Endodermal cell (in vitro differentiated cells): ENCODE measurements at regions not wholly inside any gene's neighbourhood (a gene's known extent, or its start where the extent isn't known, plus 50 kb on each side); places are given as distances from the start of the nearest gene placed in this dataset.
"Not testable (repeated sequence)": the region's sequence is repeated elsewhere in the genome, so short reads cannot be mapped to it uniquely, and the experiment has no call there.

Experiments
- DNase-seq: peaks from one replicate; pipeline ENCODE4 v3.0.0-alpha.2; 2017
- H3K27ac ChIP-seq: 2 replicates; pipeline ENCODE4 v1.5.1; 2013; ENCODE audit warnings: mild to moderate bottlenecking, low read depth, low read length, moderate library complexity
- H3K27me3 ChIP-seq: 2 replicates; pipeline ENCODE4 v1.6.1; 2013; ENCODE audit warnings: mild to moderate bottlenecking, low read length, moderate library complexity; ENCODE audit not compliant: insufficient read depth, control insufficient read depth, poor library complexity, severe bottlenecking
- H3K36me3 ChIP-seq: 2 replicates; pipeline ENCODE4 v1.7.0; 2013; ENCODE audit warnings: mild to moderate bottlenecking, low read length, moderate library complexity; ENCODE audit not compliant: control insufficient read depth, insufficient read depth
- H3K4me1 ChIP-seq: one replicate; pipeline ENCODE4 v1.7.0; 2013; ENCODE audit warnings: low read length; ENCODE audit not compliant: control insufficient read depth, insufficient read depth
- H3K4me3 ChIP-seq: 2 replicates; pipeline ENCODE4 v1.5.1; 2013; ENCODE audit warnings: mild to moderate bottlenecking, low read length, moderate library complexity
- H3K9ac ChIP-seq: 2 replicates; pipeline ENCODE4 v1.6.1; 2013; ENCODE audit warnings: mild to moderate bottlenecking, low read length, moderate library complexity; ENCODE audit not compliant: poor library complexity, severe bottlenecking; ENCODE audit errors: extremely low read depth
- H3K9me3 ChIP-seq: 2 replicates; pipeline ENCODE4 v1.6.1; 2013; ENCODE audit warnings: mild to moderate bottlenecking, low read length, moderate library complexity; ENCODE audit not compliant: control insufficient read depth
- H3K27ac Mint-ChIP-seq: 2 replicates; pipeline ENCODE4 v1.8.0; 2020; ENCODE audit warnings: mixed read lengths
- H3K27me3 Mint-ChIP-seq: 2 replicates; pipeline ENCODE4 v1.8.0; 2021; ENCODE audit warnings: mild to moderate bottlenecking, mixed read lengths; ENCODE audit not compliant: insufficient read depth
- H3K36me3 Mint-ChIP-seq: 2 replicates; pipeline ENCODE4 v1.8.0; 2020; ENCODE audit warnings: low read depth, mixed read lengths
- H3K4me1 Mint-ChIP-seq: 2 replicates; pipeline ENCODE4 v1.8.0; 2020; ENCODE audit warnings: mixed read lengths
- H3K4me3 Mint-ChIP-seq: 2 replicates; pipeline ENCODE4 v1.8.0; 2020; ENCODE audit warnings: mild to moderate bottlenecking, moderate library complexity, mixed read lengths
- H3K9me3 Mint-ChIP-seq: 2 replicates; pipeline ENCODE4 v1.8.0; 2020; ENCODE audit warnings: mild to moderate bottlenecking, mixed read lengths
- WGBS, 2 experiments: methylation state at CpG; one replicate each; pipeline versions ENCODE4 v1.1.5 to v1.1.7; 2013; ENCODE audit warnings: missing lambda C conversion rate in 2 of 2, mixed read lengths in 1 of 2; ENCODE audit not compliant: insufficient coverage in 1 of 2, insufficient read length in 1 of 2; 5-methylcytosine and 5-hydroxymethylcytosine counted together
- TF ChIP-seq, protein P1 (sequence below): fragments of 200-600 bp; sonication (generic); conservative IDR thresholded peaks from 2 replicates; pipeline ENCODE4 v1.5.0; 2021; ENCODE audit warnings: antibody characterized with exemption, mild to moderate bottlenecking

DNA sequence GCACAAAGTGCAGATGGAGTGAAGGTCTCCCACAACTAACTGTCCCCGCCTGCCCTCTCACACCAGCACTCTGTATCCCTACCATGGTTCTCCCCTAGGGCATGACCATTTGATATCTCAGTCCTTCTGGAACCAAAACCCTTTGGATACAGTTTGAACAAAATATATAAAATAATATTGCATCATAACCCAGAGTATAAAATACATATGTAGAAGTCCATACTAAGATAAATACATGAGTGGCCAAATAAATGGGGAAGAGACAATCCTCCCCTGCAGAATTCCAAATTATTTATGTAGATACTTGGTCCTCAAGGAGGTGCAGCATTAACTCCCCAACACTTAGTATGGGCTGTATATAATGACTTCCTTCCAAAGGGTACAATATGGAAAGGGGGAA lies 207.4 kb downstream of the RRAGC start:
- peaks cover 81% of the 10 kb centered on the region for H3K27me3 Mint-ChIP-seq
- no peak overlapping the region for H3K27ac Mint-ChIP-seq
- TF ChIP-seq, protein P1, sequence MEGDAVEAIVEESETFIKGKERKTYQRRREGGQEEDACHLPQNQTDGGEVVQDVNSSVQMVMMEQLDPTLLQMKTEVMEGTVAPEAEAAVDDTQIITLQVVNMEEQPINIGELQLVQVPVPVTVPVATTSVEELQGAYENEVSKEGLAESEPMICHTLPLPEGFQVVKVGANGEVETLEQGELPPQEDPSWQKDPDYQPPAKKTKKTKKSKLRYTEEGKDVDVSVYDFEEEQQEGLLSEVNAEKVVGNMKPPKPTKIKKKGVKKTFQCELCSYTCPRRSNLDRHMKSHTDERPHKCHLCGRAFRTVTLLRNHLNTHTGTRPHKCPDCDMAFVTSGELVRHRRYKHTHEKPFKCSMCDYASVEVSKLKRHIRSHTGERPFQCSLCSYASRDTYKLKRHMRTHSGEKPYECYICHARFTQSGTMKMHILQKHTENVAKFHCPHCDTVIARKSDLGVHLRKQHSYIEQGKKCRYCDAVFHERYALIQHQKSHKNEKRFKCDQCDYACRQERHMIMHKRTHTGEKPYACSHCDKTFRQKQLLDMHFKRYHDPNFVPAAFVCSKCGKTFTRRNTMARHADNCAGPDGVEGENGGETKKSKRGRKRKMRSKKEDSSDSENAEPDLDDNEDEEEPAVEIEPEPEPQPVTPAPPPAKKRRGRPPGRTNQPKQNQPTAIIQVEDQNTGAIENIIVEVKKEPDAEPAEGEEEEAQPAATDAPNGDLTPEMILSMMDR: no peak
- Histone ChIP-seq H3K9me3 (peaks cover 5% of the 10 kb centered on the region), H3K4me1 (no peaks in the 10 kb centered on the region), H3K9ac (no peak overlapping the region), H3K4me3 (no peak overlapping the region), H3K27ac (no peak overlapping the region), H3K27me3 (peaks cover 16% of the 10 kb centered on the region), H3K36me3 (no peaks in the 10 kb centered on the region)
- no peak for DNase-seq
- peaks cover 8% of the 10 kb centered on the region for H3K4me1 Mint-ChIP-seq
- H3K9me3 Mint-ChIP-seq: peaks cover 12% of the 10 kb centered on the region
- H3K36me3 Mint-ChIP-seq: peaks cover 2% of the 10 kb centered on the region
- H3K4me3 Mint-ChIP-seq: no peak overlapping the region
- 83 to 95% methylated on average over 1 of the region's 1 CpG for WGBS, 2 experiments

DNA sequence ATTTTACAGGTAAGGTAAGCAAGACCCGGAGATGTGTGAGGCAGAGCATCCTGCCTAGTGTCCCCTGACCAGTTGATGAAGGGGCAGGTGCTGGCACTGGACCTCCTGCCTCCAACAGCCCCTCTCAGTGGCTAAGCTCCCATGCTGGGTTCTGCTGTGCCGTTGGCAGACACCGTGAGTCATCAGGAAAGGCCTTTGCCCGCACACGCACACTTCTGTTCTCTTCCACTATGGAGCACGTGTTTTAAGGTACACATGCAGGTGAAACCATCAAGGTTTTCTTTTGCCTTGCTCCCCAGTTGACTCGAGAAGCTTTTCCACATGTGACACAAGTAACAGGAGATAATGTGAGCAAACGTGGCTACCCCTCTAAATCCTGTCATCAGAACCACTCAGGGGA lies 207.9 kb downstream of the RRAGC start:
- peaks cover 5% of the 10 kb centered on the region for H3K9me3 ChIP-seq
- Mint-ChIP-seq H3K4me1 (peaks cover 8% of the 10 kb centered on the region), H3K4me3 (no peak overlapping the region), H3K36me3 (peaks cover 2% of the 10 kb centered on the region), H3K9me3 (peaks cover 15% of the 10 kb centered on the region), H3K27me3 (peaks cover 78% of the 10 kb centered on the region), H3K27ac (no peak overlapping the region)
- peaks cover 16% of the 10 kb centered on the region for H3K27me3 ChIP-seq
- DNase-seq: no peak
- H3K4me1 ChIP-seq: no peaks in the 10 kb centered on the region
- no peak overlapping the region for H3K4me3 ChIP-seq
- 91 to 96% methylated on average over 7 to 8 of the region's 8 CpGs for WGBS, 2 experiments
- no peak overlapping the region for H3K9ac ChIP-seq
- no peak overlapping the region for H3K27ac ChIP-seq
- no peaks in the 10 kb centered on the region for H3K36me3 ChIP-seq
- TF ChIP-seq, protein P1: no peak

DNA sequence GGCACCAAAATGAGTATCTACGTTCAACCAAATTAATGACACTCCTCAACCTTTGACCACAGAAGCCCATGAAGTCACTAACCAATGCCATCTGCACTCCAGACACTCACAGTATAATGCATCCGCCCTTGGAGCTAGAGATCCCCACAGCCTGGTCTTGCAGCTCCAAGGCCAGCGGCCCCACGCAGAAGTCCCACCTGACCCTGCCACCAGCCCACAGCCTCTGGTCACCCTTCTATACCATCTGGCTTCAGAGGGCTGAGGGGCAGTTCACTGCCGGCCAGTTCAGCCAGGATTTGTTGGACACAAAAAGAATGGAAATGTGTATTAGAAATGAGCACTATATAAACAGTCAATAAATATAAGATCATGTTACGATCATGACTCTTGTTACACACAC lies 211.2 kb downstream of the RRAGC start:
- Mint-ChIP-seq H3K9me3 (peaks cover 29% of the 10 kb centered on the region), H3K36me3 (peaks cover 2% of the 10 kb centered on the region), H3K4me1 (peaks cover 8% of the 10 kb centered on the region)

DNA sequence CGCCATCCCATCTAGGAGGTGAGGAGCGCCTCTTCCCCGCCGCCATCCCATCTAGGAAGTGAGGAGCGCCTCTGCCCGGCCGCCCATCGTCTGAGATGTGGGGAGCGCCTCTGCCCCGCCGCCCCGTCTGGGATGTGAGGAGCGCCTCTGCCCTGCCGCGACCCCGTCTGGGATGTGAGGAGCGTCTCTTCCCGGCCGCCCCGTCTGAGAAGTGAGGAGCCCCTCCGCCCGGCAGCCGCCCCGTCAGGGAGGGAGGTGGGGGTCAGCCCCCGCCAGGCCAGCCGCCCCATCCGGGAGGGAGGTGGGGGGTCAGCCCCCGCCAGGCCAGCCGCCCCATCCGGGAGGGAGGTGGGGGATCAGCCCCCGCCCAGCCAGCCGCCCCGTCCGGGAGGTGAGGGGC lies 212.2 kb downstream of the RRAGC start:
- not testable (repeated sequence) for H3K4me1 ChIP-seq, H3K4me3 Mint-ChIP-seq, H3K27ac ChIP-seq, H3K9ac ChIP-seq, H3K4me3 ChIP-seq, H3K27ac Mint-ChIP-seq, H3K36me3 ChIP-seq, H3K4me1 Mint-ChIP-seq, DNase-seq, H3K36me3 Mint-ChIP-seq
- peaks cover 35% of the 10 kb centered on the region for H3K9me3 Mint-ChIP-seq
- peaks cover 72% of the 10 kb centered on the region for H3K27me3 Mint-ChIP-seq
- Histone ChIP-seq H3K27me3 (peaks cover 16% of the 10 kb centered on the region), H3K9me3 (peaks cover 14% of the 10 kb centered on the region)
- WGBS, 2 experiments: 95% methylated on average over 32 of the region's 34 CpGs; no CpG with 5 or more reads in 1 of the 2 experiments

More for the DNA sequence above, 211.2 kb downstream of the RRAGC start:
- Histone ChIP-seq H3K4me3 (no peak overlapping the region), H3K4me1 (no peaks in the 10 kb centered on the region), H3K9me3 (peaks cover 14% of the 10 kb centered on the region), H3K27ac (no peak overlapping the region), H3K27me3 (peaks cover 16% of the 10 kb centered on the region), H3K36me3 (no peaks in the 10 kb centered on the region), H3K9ac (no peak overlapping the region)
- TF ChIP-seq, protein P1: no peak
- Mint-ChIP-seq H3K27me3 (peaks cover 72% of the 10 kb centered on the region), H3K27ac (no peak overlapping the region), H3K4me3 (no peak overlapping the region)
- no peak for DNase-seq
- WGBS, 2 experiments: 96 to 100% methylated on average over 1 to 5 of the region's 6 CpGs
